Upper lobe of left lung (tissue), 4 donors: ENCODE measurements at regions not wholly inside any gene's neighbourhood (a gene's known extent, or its start where the extent isn't known, plus 50 kb on each side); places are given as distances from the start of the nearest gene placed in this dataset.

Source experiments
- CTCF ChIP-seq, 6 experiments: fragments of 450-650 bp in 4 of 6; fragments of 200-600 bp in 2 of 6; sonication (generic) in 2 of 6; IDR thresholded peaks; one replicate each; pipeline ENCODE4 v1.5.1; 2016 to 2019; ENCODE audit warnings: antibody characterized with exemption in 6 of 6
- POLR2A ChIP-seq, 4 donors: fragments of 450-650 bp; IDR thresholded peaks; one replicate each; pipeline ENCODE4 v1.5.1; 2016 to 2017; ENCODE audit warnings: antibody characterized with exemption in 4 of 4, mild to moderate bottlenecking in 2 of 4

- no peak for TF ChIP-seq CTCF (IDR thresholded peaks at IDR 0.05)
- TF ChIP-seq POLR2A (IDR thresholded peaks at IDR 0.05): no peak
Measured at GRCh38 chr13:37401721-37402120, 196.8 kb downstream of the POSTN start.
